SK-N-SH treated with all-trans-retinoic acid at 6 μM for 48 hours (cell line): ENCODE measurements at regions not wholly inside any gene's neighbourhood (a gene's known extent, or its start where the extent isn't known, plus 50 kb on each side); places are given as distances from the start of the nearest gene placed in this dataset.

Experiments
- ATAC-seq: fragments of 200-7000 bp; cut with Tn5 transposase; 3 replicates; pipeline ENCODE4 v1.9.1; 2020; ENCODE audit warnings: mild to moderate bottlenecking, moderate library complexity
- ARNTL ChIP-seq: fragments of 450-650 bp; formaldehyde crosslinking; IDR thresholded peaks from 2 replicates; pipeline ENCODE4 v1.5.0; 2020; ENCODE audit warnings: low read depth, mild to moderate bottlenecking, moderate library complexity, borderline replicate concordance
- CSDC2 ChIP-seq: fragments of 250-450 bp; sonication (Bioruptor Pico); IDR thresholded peaks from 2 replicates; pipeline ENCODE4 v1.5.0; 2020; ENCODE audit warnings: mild to moderate bottlenecking, moderate library complexity
- GLIS3 ChIP-seq: fragments of 250-450 bp; sonication (Bioruptor Pico); IDR thresholded peaks from 2 replicates; pipeline ENCODE4 v1.5.0; 2020; ENCODE audit warnings: mild to moderate bottlenecking, moderate library complexity
- ISL1 ChIP-seq: fragments of 250-450 bp; sonication (Bioruptor Pico); IDR thresholded peaks from 2 replicates; pipeline ENCODE4 v2.1.2; 2022; ENCODE audit warnings: mild to moderate bottlenecking, moderate library complexity
- OSR1 ChIP-seq: fragments of 250-450 bp; sonication (Bioruptor Pico); IDR thresholded peaks from 2 replicates; pipeline ENCODE4 v1.8.0; 2022; ENCODE audit warnings: moderate library complexity, mild to moderate bottlenecking, inconsistent platforms
- RARB ChIP-seq: fragments of 250-450 bp; sonication (Bioruptor Pico); IDR thresholded peaks from 2 replicates; pipeline ENCODE4 v1.8.0; 2021; ENCODE audit warnings: mild to moderate bottlenecking, moderate library complexity
- SNAI2 ChIP-seq: fragments of 250-450 bp; sonication (Bioruptor Pico); IDR thresholded peaks from 2 replicates; pipeline ENCODE4 v1.5.0; 2020; ENCODE audit warnings: mild to moderate bottlenecking, moderate library complexity
- TCF4 ChIP-seq: fragments of 250-450 bp; sonication (Bioruptor Pico); IDR thresholded peaks from 2 replicates; pipeline ENCODE4 v1.8.0; 2021; ENCODE audit warnings: mild to moderate bottlenecking, moderate library complexity, borderline replicate concordance
- TOX ChIP-seq: fragments of 250-450 bp; sonication (Bioruptor Pico); IDR thresholded peaks from 2 replicates; pipeline ENCODE4 v1.8.0; 2021; ENCODE audit warnings: mild to moderate bottlenecking, moderate library complexity, borderline replicate concordance
- ZC3H10 ChIP-seq: fragments of 250-450 bp; sonication (Bioruptor Pico); IDR thresholded peaks from 2 replicates; pipeline ENCODE4 v1.5.1; 2021; ENCODE audit warnings: mild to moderate bottlenecking, moderate library complexity
- ZNF565 ChIP-seq: fragments of 450-650 bp; formaldehyde crosslinking; conservative IDR thresholded peaks from 2 replicates; pipeline ENCODE4 v1.5.0; 2020; ENCODE audit warnings: low read depth, mild to moderate bottlenecking, moderate library complexity
- ZNF70 ChIP-seq: fragments of 450-650 bp; formaldehyde crosslinking; IDR thresholded peaks from 2 replicates; pipeline ENCODE4 v1.5.0; 2020; ENCODE audit warnings: mild to moderate bottlenecking, moderate library complexity
- ZNF8 ChIP-seq: fragments of 450-650 bp; formaldehyde crosslinking; IDR thresholded peaks from 2 replicates; pipeline ENCODE4 v1.5.0; 2020; ENCODE audit warnings: mild to moderate bottlenecking, moderate library complexity
- TF ChIP-seq, protein P1 (sequence below): fragments of 250-450 bp; sonication (Bioruptor Pico); IDR thresholded peaks from 2 replicates; pipeline ENCODE4 v1.5.0; 2020; ENCODE audit warnings: mild to moderate bottlenecking, moderate library complexity
- TF ChIP-seq, protein P2 (sequence below): fragments of 250-450 bp; sonication (Bioruptor Pico); IDR thresholded peaks from 2 replicates; pipeline ENCODE4 v1.8.0; 2021; ENCODE audit warnings: low read depth, mild to moderate bottlenecking, moderate library complexity, borderline replicate concordance
- TF ChIP-seq, protein P3 (sequence below): fragments of 250-450 bp; sonication (Bioruptor Pico); IDR thresholded peaks from 2 replicates; pipeline ENCODE4 v1.5.1; 2021; ENCODE audit warnings: mild to moderate bottlenecking, moderate library complexity

DNA sequence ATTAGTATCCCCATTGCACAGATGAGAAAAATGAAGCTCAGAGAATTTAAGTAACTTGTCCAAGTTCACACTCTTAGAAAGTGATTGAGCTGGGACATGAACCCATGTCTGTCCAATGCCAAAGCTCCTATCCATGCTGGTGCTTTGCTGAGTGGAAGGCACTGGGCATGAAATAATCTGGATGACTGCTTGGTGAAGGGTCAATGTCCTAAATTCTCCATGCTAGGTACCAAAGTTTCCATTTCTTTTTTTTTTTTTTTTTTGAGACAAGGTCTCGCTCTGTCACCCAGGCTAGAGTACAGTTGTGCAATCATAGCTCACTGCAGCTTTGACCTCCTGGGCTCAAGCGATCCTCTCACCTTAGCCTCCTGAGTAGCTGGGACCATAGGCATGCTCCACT is 153.6 kb upstream of the ERCC4 start:
- ATAC-seq: no peak
- TF ChIP-seq ZNF8 (CRISPR knock-in tag): no peak
- TF ChIP-seq, protein P1, sequence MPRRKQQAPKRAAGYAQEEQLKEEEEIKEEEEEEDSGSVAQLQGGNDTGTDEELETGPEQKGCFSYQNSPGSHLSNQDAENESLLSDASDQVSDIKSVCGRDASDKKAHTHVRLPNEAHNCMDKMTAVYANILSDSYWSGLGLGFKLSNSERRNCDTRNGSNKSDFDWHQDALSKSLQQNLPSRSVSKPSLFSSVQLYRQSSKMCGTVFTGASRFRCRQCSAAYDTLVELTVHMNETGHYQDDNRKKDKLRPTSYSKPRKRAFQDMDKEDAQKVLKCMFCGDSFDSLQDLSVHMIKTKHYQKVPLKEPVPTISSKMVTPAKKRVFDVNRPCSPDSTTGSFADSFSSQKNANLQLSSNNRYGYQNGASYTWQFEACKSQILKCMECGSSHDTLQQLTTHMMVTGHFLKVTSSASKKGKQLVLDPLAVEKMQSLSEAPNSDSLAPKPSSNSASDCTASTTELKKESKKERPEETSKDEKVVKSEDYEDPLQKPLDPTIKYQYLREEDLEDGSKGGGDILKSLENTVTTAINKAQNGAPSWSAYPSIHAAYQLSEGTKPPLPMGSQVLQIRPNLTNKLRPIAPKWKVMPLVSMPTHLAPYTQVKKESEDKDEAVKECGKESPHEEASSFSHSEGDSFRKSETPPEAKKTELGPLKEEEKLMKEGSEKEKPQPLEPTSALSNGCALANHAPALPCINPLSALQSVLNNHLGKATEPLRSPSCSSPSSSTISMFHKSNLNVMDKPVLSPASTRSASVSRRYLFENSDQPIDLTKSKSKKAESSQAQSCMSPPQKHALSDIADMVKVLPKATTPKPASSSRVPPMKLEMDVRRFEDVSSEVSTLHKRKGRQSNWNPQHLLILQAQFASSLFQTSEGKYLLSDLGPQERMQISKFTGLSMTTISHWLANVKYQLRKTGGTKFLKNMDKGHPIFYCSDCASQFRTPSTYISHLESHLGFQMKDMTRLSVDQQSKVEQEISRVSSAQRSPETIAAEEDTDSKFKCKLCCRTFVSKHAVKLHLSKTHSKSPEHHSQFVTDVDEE: no peak
- TF ChIP-seq ARNTL (CRISPR knock-in tag): no peak
- no peak for TF ChIP-seq ISL1 (CRISPR knock-in tag)
- no peak for TF ChIP-seq RARB
- no peak for TF ChIP-seq ZC3H10
- no peak for TF ChIP-seq GLIS3

DNA sequence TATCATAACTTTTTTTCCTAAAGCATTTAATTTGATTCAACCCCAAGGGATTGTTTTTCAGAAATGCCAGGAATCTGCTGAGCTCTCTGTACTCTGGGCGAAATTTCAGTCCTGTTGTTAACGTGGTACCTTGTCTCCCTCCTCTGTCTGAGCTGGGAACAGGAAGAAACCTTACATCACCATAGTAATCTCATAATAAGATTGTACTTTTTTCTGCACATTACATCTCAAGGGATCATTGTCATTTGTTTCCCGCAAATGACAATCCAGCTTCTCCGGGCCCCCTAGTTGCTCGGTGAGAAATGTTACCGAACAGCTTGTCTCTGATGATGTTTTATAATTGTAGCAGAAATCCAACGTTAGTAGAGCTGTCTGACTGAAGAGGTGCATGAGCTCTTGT is 152.7 kb upstream of the ERCC4 start:
- TF ChIP-seq ISL1 (CRISPR knock-in tag) (no peak), GLIS3 (no peak), SNAI2 (no peak), TOX (CRISPR knock-in tag) (no peak), OSR1 (CRISPR knock-in tag) (no peak), ZNF565 (CRISPR knock-in tag) (no peak), TCF4 (CRISPR knock-in tag) (no peak), ARNTL (CRISPR knock-in tag) (no peak)
- TF ChIP-seq, protein P1: no peak
- TF ChIP-seq, protein P2, sequence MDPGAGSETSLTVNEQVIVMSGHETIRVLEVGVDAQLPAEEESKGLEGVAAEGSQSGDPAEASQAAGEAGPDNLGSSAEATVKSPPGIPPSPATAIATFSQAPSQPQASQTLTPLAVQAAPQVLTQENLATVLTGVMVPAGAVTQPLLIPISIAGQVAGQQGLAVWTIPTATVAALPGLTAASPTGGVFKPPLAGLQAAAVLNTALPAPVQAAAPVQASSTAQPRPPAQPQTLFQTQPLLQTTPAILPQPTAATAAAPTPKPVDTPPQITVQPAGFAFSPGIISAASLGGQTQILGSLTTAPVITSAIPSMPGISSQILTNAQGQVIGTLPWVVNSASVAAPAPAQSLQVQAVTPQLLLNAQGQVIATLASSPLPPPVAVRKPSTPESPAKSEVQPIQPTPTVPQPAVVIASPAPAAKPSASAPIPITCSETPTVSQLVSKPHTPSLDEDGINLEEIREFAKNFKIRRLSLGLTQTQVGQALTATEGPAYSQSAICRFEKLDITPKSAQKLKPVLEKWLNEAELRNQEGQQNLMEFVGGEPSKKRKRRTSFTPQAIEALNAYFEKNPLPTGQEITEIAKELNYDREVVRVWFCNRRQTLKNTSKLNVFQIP: no peak
- no peak for ATAC-seq

DNA sequence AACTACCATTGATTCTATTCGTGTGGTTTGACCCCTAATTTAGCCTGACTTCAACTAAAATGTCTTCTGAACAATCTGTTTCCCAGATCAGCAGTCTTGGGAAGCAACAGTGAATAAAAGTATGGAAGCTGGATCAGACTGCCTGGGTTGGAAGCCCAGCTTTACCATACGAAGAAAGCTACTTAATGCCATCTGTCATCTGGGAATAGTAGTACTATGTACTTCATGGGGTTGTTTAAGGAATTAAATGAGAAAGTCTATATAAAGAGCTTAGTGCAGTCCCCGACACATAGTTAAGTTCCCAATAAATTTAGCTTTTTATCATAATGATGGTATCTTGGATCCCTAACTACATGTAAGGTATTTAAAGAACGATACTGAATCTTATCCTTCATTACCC is 151.5 kb upstream of the ERCC4 start:
- no peak for ATAC-seq
- no peak for TF ChIP-seq CSDC2 (CRISPR knock-in tag)
- TF ChIP-seq, protein P2: no peak
- TF ChIP-seq TCF4 (CRISPR knock-in tag): no peak
- TF ChIP-seq RARB: no peak
- TF ChIP-seq, protein P3, sequence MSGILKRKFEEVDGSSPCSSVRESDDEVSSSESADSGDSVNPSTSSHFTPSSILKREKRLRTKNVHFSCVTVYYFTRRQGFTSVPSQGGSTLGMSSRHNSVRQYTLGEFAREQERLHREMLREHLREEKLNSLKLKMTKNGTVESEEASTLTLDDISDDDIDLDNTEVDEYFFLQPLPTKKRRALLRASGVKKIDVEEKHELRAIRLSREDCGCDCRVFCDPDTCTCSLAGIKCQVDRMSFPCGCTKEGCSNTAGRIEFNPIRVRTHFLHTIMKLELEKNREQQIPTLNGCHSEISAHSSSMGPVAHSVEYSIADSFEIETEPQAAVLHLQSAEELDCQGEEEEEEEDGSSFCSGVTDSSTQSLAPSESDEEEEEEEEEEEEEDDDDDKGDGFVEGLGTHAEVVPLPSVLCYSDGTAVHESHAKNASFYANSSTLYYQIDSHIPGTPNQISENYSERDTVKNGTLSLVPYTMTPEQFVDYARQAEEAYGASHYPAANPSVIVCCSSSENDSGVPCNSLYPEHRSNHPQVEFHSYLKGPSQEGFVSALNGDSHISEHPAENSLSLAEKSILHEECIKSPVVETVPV: no peak
- TF ChIP-seq, protein P1: no peak
- no peak for TF ChIP-seq ZNF70 (CRISPR knock-in tag)
- no peak for TF ChIP-seq ISL1 (CRISPR knock-in tag)
- TF ChIP-seq, all 23 proteins: peak for 0
